ENCODE measurements at regions not wholly inside any gene's neighbourhood (a gene's known extent, or its start where the extent isn't known, plus 50 kb on each side); places are given as distances from the start of the nearest gene placed in this dataset.

GRCh38 chr5:89127191-89127590 is 244.2 kb upstream of the MEF2C start:
- Histone ChIP-seq H3K27me3 (ENCODE audit: control insufficient read depth in 1 of 2, insufficient read depth in 2 of 2, low read length in 2 of 2) (no peaks in the 10 kb centered on the region), H3K4me3 (ENCODE audit: low read depth in 1 of 2, low read length in 2 of 2) (no peak overlapping the region), H3K36me3 (ENCODE audit: control insufficient read depth in 1 of 2, insufficient read depth in 2 of 2, low read length in 2 of 2) (no peaks in the 10 kb centered on the region), H3K27ac (ENCODE audit: low read depth, low read length) (no peak overlapping the region), H3K9me3 (ENCODE audit: control insufficient read depth in 1 of 2, low read length in 2 of 2) (no peaks in the 10 kb centered on the region), H3K4me1 (ENCODE audit: control insufficient read depth in 1 of 2, insufficient read depth in 2 of 2, low read length in 2 of 2) (no peaks in the 10 kb centered on the region), H3K9ac (ENCODE audit: low read depth in 1 of 2, low read length in 2 of 2) (no peak overlapping the region)

DNA sequence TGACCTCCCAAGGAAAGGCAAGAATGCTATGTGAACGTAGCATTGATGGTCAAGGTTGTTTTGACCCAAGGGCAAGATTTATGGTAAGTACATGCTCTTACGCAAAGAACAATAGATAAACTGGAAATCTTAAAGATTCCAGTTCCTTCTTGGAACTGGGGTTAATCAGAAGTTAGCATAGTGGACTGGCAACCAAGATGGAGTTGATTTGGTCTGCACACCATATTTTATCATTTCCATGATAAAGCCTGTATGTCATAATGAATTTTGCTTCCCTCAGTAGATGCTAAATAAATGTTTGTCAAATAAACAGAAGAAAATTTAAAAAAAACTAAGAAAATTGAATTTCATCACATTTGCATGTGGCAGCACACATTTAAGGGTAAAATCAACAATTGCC is 242.4 kb upstream of the MEF2C start:
- Histone ChIP-seq H3K27me3 (ENCODE audit: control insufficient read depth in 1 of 2, insufficient read depth in 2 of 2, low read length in 2 of 2) (no peaks in the 10 kb centered on the region), H3K4me3 (ENCODE audit: low read depth in 1 of 2, low read length in 2 of 2) (no peak overlapping the region), H3K36me3 (ENCODE audit: control insufficient read depth in 1 of 2, insufficient read depth in 2 of 2, low read length in 2 of 2) (no peaks in the 10 kb centered on the region), H3K27ac (ENCODE audit: low read depth, low read length) (no peak overlapping the region), H3K9ac (ENCODE audit: low read depth in 1 of 2, low read length in 2 of 2) (no peak overlapping the region), H3K4me1 (ENCODE audit: control insufficient read depth in 1 of 2, insufficient read depth in 2 of 2, low read length in 2 of 2) (no peaks in the 10 kb centered on the region), H3K9me3 (ENCODE audit: control insufficient read depth in 1 of 2, low read length in 2 of 2) (no peaks in the 10 kb centered on the region)

DNA sequence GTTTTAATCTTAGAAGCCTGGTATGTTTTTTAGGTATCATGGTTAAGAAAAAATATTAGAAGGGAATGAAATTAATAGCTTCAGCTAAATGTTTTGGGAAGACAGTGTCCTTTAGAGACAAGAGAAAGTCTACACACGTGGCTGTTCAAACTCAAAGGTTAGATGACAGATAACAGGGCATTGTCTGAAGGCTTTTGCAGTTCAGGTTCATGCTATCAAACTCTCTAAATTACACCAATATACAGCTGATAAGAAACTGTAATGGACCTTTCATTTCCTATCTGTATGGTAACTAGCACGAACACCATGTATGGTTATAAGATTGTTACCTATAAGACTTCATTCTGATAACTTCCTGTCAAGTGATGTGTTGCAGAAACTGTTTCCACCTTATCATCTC is 240.6 kb upstream of the MEF2C start:
- Histone ChIP-seq H3K36me3 (ENCODE audit: control insufficient read depth in 1 of 2, insufficient read depth in 2 of 2, low read length in 2 of 2) (no peaks in the 10 kb centered on the region), H3K27ac (ENCODE audit: low read depth, low read length) (no peak overlapping the region), H3K27me3 (ENCODE audit: control insufficient read depth in 1 of 2, insufficient read depth in 2 of 2, low read length in 2 of 2) (no peaks in the 10 kb centered on the region), H3K9ac (ENCODE audit: low read depth in 1 of 2, low read length in 2 of 2) (no peak overlapping the region), H3K9me3 (ENCODE audit: control insufficient read depth in 1 of 2, low read length in 2 of 2) (no peaks in the 10 kb centered on the region), H3K4me1 (ENCODE audit: control insufficient read depth in 1 of 2, insufficient read depth in 2 of 2, low read length in 2 of 2) (no peaks in the 10 kb centered on the region), H3K4me3 (ENCODE audit: low read depth in 1 of 2, low read length in 2 of 2) (no peak overlapping the region)

- H3K9ac ChIP-seq (ENCODE audit: low read depth in 1 of 2, low read length in 2 of 2), result no peak overlapping the region
- H3K27me3 ChIP-seq (ENCODE audit: control insufficient read depth in 1 of 2, insufficient read depth in 2 of 2, low read length in 2 of 2), result no peaks in the 10 kb centered on the region
- H3K4me3 ChIP-seq (ENCODE audit: low read depth in 1 of 2, low read length in 2 of 2), result no peak overlapping the region
- H3K36me3 ChIP-seq (ENCODE audit: control insufficient read depth in 1 of 2, insufficient read depth in 2 of 2, low read length in 2 of 2), result no peaks in the 10 kb centered on the region
- H3K4me1 ChIP-seq (ENCODE audit: control insufficient read depth in 1 of 2, insufficient read depth in 2 of 2, low read length in 2 of 2), result no peaks in the 10 kb centered on the region
- no peaks in the 10 kb centered on the region for H3K9me3 ChIP-seq (ENCODE audit: control insufficient read depth in 1 of 2, low read length in 2 of 2)
- no peak overlapping the region for H3K27ac ChIP-seq (ENCODE audit: low read depth, low read length)
Observed at GRCh38 chr5:89120719-89121118, 237.7 kb upstream of the MEF2C start.

DNA sequence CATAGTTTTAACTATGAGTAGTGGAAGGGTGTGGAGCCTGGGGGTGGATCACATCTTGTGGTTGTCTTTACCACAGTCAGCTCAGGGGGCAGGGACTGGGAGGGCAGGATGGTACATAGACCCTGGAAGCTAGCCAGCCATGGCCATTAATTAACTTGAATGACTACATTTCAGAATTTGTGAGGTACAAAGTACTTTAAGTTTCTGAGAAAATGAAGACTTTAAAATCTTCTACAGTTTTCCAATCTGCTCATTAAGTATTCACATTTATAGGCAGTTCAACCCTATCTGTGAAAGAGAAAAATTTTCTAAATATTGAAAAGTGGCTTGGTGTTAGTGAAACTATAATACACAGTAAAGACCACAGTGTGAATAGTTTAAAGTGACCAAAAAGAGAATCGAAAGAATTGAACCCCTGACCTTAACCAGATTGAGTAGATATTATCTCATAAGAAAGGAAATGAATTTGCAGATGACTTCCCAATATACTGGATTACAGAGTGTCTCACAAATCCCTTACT is 234.2 kb upstream of the MEF2C start:
- H3K36me3 ChIP-seq (ENCODE audit: control insufficient read depth in 1 of 2, insufficient read depth in 2 of 2, low read length in 2 of 2), result no peaks in the 10 kb centered on the region
- H3K27ac ChIP-seq (ENCODE audit: low read depth, low read length), result no peak overlapping the region
- H3K9ac ChIP-seq (ENCODE audit: low read depth in 1 of 2, low read length in 2 of 2), result no peak overlapping the region
- H3K27me3 ChIP-seq (ENCODE audit: control insufficient read depth in 1 of 2, insufficient read depth in 2 of 2, low read length in 2 of 2), result no peaks in the 10 kb centered on the region
- no peak overlapping the region for H3K4me3 ChIP-seq (ENCODE audit: low read depth in 1 of 2, low read length in 2 of 2)
- no peaks in the 10 kb centered on the region for H3K9me3 ChIP-seq (ENCODE audit: control insufficient read depth in 1 of 2, low read length in 2 of 2)
- H3K4me1 ChIP-seq (ENCODE audit: control insufficient read depth in 1 of 2, insufficient read depth in 2 of 2, low read length in 2 of 2), result no peaks in the 10 kb centered on the region

GRCh38 chr5:89110916-89111646 is 228.1 kb upstream of the MEF2C start:
- no peak overlapping the region for H3K27ac ChIP-seq (ENCODE audit: low read depth, low read length)
- H3K9ac ChIP-seq (ENCODE audit: low read depth in 1 of 2, low read length in 2 of 2), result no peak overlapping the region
- H3K4me1 ChIP-seq (ENCODE audit: control insufficient read depth in 1 of 2, insufficient read depth in 2 of 2, low read length in 2 of 2), result no peaks in the 10 kb centered on the region
- no peaks in the 10 kb centered on the region for H3K36me3 ChIP-seq (ENCODE audit: control insufficient read depth in 1 of 2, insufficient read depth in 2 of 2, low read length in 2 of 2)
- no peaks in the 10 kb centered on the region for H3K27me3 ChIP-seq (ENCODE audit: control insufficient read depth in 1 of 2, insufficient read depth in 2 of 2, low read length in 2 of 2)
- H3K4me3 ChIP-seq (ENCODE audit: low read depth in 1 of 2, low read length in 2 of 2), result no peak overlapping the region
- no peaks in the 10 kb centered on the region for H3K9me3 ChIP-seq (ENCODE audit: control insufficient read depth in 1 of 2, low read length in 2 of 2)

DNA sequence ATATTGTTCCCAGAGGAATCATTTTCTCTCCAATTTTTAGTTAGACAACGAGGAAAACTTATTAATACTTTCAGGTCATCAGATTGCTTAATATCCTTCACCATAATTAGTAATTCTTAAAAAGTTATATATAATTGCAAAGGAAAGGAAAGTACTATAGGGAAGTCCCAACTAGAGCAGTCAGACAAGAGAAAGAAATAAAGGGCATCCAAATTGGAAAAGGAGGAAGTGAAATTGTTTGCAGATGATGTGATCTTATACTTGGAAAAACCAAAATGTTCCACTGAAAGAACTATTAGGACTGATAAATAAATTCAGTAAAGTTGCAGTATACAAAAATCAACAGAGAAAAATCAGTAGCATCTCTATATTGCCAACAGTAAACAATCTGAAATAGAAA is 223.5 kb upstream of the MEF2C start:
- no peaks in the 10 kb centered on the region for H3K9me3 ChIP-seq (ENCODE audit: control insufficient read depth in 1 of 2, low read length in 2 of 2)
- no peaks in the 10 kb centered on the region for H3K4me1 ChIP-seq (ENCODE audit: control insufficient read depth in 1 of 2, insufficient read depth in 2 of 2, low read length in 2 of 2)
- no peak overlapping the region for H3K27ac ChIP-seq (ENCODE audit: low read depth, low read length)
- H3K27me3 ChIP-seq (ENCODE audit: control insufficient read depth in 1 of 2, insufficient read depth in 2 of 2, low read length in 2 of 2), result no peaks in the 10 kb centered on the region
- no peak overlapping the region for H3K9ac ChIP-seq (ENCODE audit: low read depth in 1 of 2, low read length in 2 of 2)
- no peaks in the 10 kb centered on the region for H3K36me3 ChIP-seq (ENCODE audit: control insufficient read depth in 1 of 2, insufficient read depth in 2 of 2, low read length in 2 of 2)
- H3K4me3 ChIP-seq (ENCODE audit: low read depth in 1 of 2, low read length in 2 of 2), result no peak overlapping the region

DNA sequence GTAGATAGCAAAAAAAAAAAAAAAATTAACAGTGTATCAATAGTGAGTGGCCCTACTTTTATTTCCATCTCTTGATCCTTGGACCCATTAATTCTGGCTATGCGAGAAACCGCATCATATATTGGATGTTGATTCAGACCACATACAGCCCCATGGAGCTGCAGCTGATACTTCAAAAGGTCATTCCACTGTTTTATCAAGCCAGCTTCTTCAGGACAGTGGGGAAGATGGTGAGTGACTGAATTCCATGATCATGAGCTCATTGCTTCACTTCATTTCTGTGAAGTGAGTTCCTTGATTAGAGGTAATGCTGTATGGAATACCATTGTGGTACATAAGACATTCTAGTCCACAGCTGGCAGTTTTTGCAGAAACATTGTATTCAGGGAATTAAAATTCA is 222.9 kb upstream of the MEF2C start:
- Histone ChIP-seq H3K9ac (ENCODE audit: low read depth in 1 of 2, low read length in 2 of 2) (no peak overlapping the region), H3K9me3 (ENCODE audit: control insufficient read depth in 1 of 2, low read length in 2 of 2) (no peaks in the 10 kb centered on the region), H3K27me3 (ENCODE audit: control insufficient read depth in 1 of 2, insufficient read depth in 2 of 2, low read length in 2 of 2) (no peaks in the 10 kb centered on the region), H3K27ac (ENCODE audit: low read depth, low read length) (no peak overlapping the region), H3K4me3 (ENCODE audit: low read depth in 1 of 2, low read length in 2 of 2) (no peak overlapping the region), H3K4me1 (ENCODE audit: control insufficient read depth in 1 of 2, insufficient read depth in 2 of 2, low read length in 2 of 2) (no peaks in the 10 kb centered on the region), H3K36me3 (ENCODE audit: control insufficient read depth in 1 of 2, insufficient read depth in 2 of 2, low read length in 2 of 2) (no peaks in the 10 kb centered on the region)

- Histone ChIP-seq H3K4me1 (ENCODE audit: control insufficient read depth in 1 of 2, insufficient read depth in 2 of 2, low read length in 2 of 2) (no peaks in the 10 kb centered on the region), H3K9ac (ENCODE audit: low read depth in 1 of 2, low read length in 2 of 2) (no peak overlapping the region), H3K27me3 (ENCODE audit: control insufficient read depth in 1 of 2, insufficient read depth in 2 of 2, low read length in 2 of 2) (no peaks in the 10 kb centered on the region), H3K36me3 (ENCODE audit: control insufficient read depth in 1 of 2, insufficient read depth in 2 of 2, low read length in 2 of 2) (no peaks in the 10 kb centered on the region), H3K27ac (ENCODE audit: low read depth, low read length) (no peak overlapping the region), H3K9me3 (ENCODE audit: control insufficient read depth in 1 of 2, low read length in 2 of 2) (no peaks in the 10 kb centered on the region), H3K4me3 (ENCODE audit: low read depth in 1 of 2, low read length in 2 of 2) (no peak overlapping the region)
Observed at GRCh38 chr5:89105171-89105695, 222.2 kb upstream of the MEF2C start.

DNA sequence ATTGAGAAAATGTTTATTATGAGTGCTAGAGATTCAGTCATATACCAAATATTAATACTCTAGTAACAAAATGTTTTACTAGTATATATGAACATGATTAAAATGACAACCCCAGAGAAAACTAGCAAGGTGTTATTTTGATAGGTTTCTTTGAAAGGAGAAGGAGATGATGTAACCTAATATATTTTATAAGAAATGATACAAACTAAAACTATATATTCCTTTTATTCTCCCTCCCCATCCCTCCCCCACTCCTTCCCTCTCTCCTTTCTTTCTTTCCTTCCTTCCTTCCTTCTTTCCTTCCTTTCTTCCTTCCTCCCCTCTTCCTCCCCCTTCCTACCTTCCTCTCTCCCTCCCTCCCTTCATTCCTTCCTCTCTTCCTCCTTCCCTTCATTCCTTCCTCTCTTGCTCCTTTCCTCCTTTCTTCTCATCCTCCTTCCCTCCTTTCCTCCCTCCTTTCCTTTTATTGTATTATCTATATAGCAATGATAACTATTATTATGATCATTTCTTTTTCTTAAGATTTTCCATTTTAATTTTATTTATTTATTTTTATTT is 215.3 kb upstream of the MEF2C start:
- H3K4me1 ChIP-seq (ENCODE audit: control insufficient read depth in 1 of 2, insufficient read depth in 2 of 2, low read length in 2 of 2), result no peaks in the 10 kb centered on the region
- H3K27me3 ChIP-seq (ENCODE audit: control insufficient read depth in 1 of 2, insufficient read depth in 2 of 2, low read length in 2 of 2), result no peaks in the 10 kb centered on the region
- H3K27ac ChIP-seq (ENCODE audit: low read depth, low read length), result no peak overlapping the region
- H3K9me3 ChIP-seq (ENCODE audit: control insufficient read depth in 1 of 2, low read length in 2 of 2), result no peaks in the 10 kb centered on the region
- no peak overlapping the region for H3K9ac ChIP-seq (ENCODE audit: low read depth in 1 of 2, low read length in 2 of 2)
- no peaks in the 10 kb centered on the region for H3K36me3 ChIP-seq (ENCODE audit: control insufficient read depth in 1 of 2, insufficient read depth in 2 of 2, low read length in 2 of 2)
- no peak overlapping the region for H3K4me3 ChIP-seq (ENCODE audit: low read depth in 1 of 2, low read length in 2 of 2)
